DND-41 (cell line): ENCODE measurements at regions not wholly inside any gene's neighbourhood (a gene's known extent, or its start where the extent isn't known, plus 50 kb on each side); places are given as distances from the start of the nearest gene placed in this dataset.

ENCODE experiments used
- ATAC-seq: fragments of 200-7000 bp; cut with Tn5 transposase; 3 replicates; pipeline ENCODE4 v1.9.1; 2021; ENCODE audit warnings: low read depth; ENCODE audit not compliant: insufficient read depth
- DNase-seq: peaks from one replicate; pipeline ENCODE4 v3.0.0-alpha.2; 2020
- H2AFZ ChIP-seq: 2 replicates; pipeline ENCODE4 v1.6.0; 2012; ENCODE audit warnings: low read depth, low read length
- H3K27ac ChIP-seq: 2 replicates; pipeline ENCODE4 v1.5.1; 2012; ENCODE audit warnings: low read length, inconsistent platforms
- H3K27me3 ChIP-seq: fragments of 200-600 bp; sonication (generic); 2 replicates; pipeline ENCODE4 v1.6.0; 2012; ENCODE audit warnings: low read length, mild to moderate bottlenecking, inconsistent platforms; ENCODE audit not compliant: insufficient read depth, poor library complexity
- H3K36me3 ChIP-seq: 2 replicates; pipeline ENCODE4 v1.5.1; 2012; ENCODE audit warnings: low read length, inconsistent platforms; ENCODE audit not compliant: insufficient read depth
- H3K4me1 ChIP-seq: 2 replicates; pipeline ENCODE4 v1.5.1; 2012; ENCODE audit warnings: mild to moderate bottlenecking, low read length; ENCODE audit not compliant: insufficient read depth
- H3K4me2 ChIP-seq: 2 replicates; pipeline ENCODE4 v1.6.0; 2012; ENCODE audit warnings: mild to moderate bottlenecking, moderate library complexity, low read length, inconsistent platforms; ENCODE audit not compliant: insufficient read depth
- H3K4me3 ChIP-seq, 2 experiments: fragments of 200-600 bp in 1 of 2; shearing (Covaris generic) in 1 of 2; 2 replicates each; pipeline ENCODE4 v1.5.1; 2012 to 2016; ENCODE audit warnings: inconsistent platforms in 2 of 2, low read length in 2 of 2, mild to moderate bottlenecking in 2 of 2, low read depth in 1 of 2, moderate library complexity in 1 of 2
- H3K79me2 ChIP-seq: 2 replicates; pipeline ENCODE4 v1.6.0; 2012; ENCODE audit warnings: low read length, inconsistent platforms; ENCODE audit not compliant: insufficient read depth
- H3K9ac ChIP-seq: 2 replicates; pipeline ENCODE4 v1.6.0; 2012; ENCODE audit warnings: low read depth, mild to moderate bottlenecking, inconsistent platforms, low read length, moderate library complexity
- H3K9me3 ChIP-seq: 2 replicates; pipeline ENCODE4 v1.5.1; 2012; ENCODE audit warnings: low read length, moderate library complexity, mild to moderate bottlenecking, inconsistent platforms; ENCODE audit not compliant: insufficient read depth, severe bottlenecking
- H4K20me1 ChIP-seq: 2 replicates; pipeline ENCODE4 v1.6.0; 2012; ENCODE audit warnings: low read length; ENCODE audit not compliant: insufficient read depth
- CTCF ChIP-seq: IDR thresholded peaks from 2 replicates; pipeline ENCODE4 v1.5.1; 2012; ENCODE audit warnings: borderline replicate concordance, low read length, moderate library complexity, mild to moderate bottlenecking; ENCODE audit not compliant: poor library complexity, severe bottlenecking; ENCODE audit errors: extremely low read depth
- EZH2 ChIP-seq: IDR thresholded peaks from 3 replicates; pipeline ENCODE4 v1.6.1; 2012; ENCODE audit warnings: borderline replicate concordance, low read depth, mild to moderate bottlenecking, moderate library complexity, low read length, inconsistent platforms; ENCODE audit not compliant: severe bottlenecking

- Histone ChIP-seq H3K9ac (no peak overlapping the region), H3K36me3 (no peaks in the 10 kb centered on the region), H4K20me1 (no peaks in the 10 kb centered on the region), H2AFZ (no peak overlapping the region), H3K4me2 (no peak overlapping the region), H3K4me1 (no peaks in the 10 kb centered on the region), H3K27me3 (no peaks in the 10 kb centered on the region), H3K9me3 (no peaks in the 10 kb centered on the region), H3K4me3 (no peak overlapping the region), H3K27ac (no peak overlapping the region), H3K79me2 (no peaks in the 10 kb centered on the region)
- TF ChIP-seq EZH2 (no peak), CTCF (no peak)
- ATAC-seq (no peak), DNase-seq (no peak)
Observed at GRCh38 chr3:29203851-29204250, 77.0 kb upstream of the RBMS3 start.

- no peaks in the 10 kb centered on the region for H3K27me3 ChIP-seq
- H3K27ac ChIP-seq, result no peak overlapping the region
- no peaks in the 10 kb centered on the region for H4K20me1 ChIP-seq
- no peaks in the 10 kb centered on the region for H3K79me2 ChIP-seq
- ATAC-seq (no peak), DNase-seq (no peak)
- H3K9ac ChIP-seq, result no peak overlapping the region
- H3K9me3 ChIP-seq, result no peaks in the 10 kb centered on the region
- H3K4me3 ChIP-seq, result no peak overlapping the region
- peaks cover under 1% of the 10 kb centered on the region for H3K4me1 ChIP-seq
- no peak overlapping the region for H2AFZ ChIP-seq
- no peak for TF ChIP-seq EZH2
- no peak for TF ChIP-seq CTCF
- no peaks in the 10 kb centered on the region for H3K36me3 ChIP-seq
- no peak overlapping the region for H3K4me2 ChIP-seq
Observed at GRCh38 chr3:29207427-29207826, 73.4 kb upstream of the RBMS3 start.

GRCh38 chr3:29212789-29213433, 68.0 kb upstream of the RBMS3 start:
- H2AFZ ChIP-seq, result peak overlapping the region; percentile 27; the same call in 1 of the 2 replicates
- no peaks in the 10 kb centered on the region for H3K27me3 ChIP-seq
- no peak overlapping the region for H3K4me2 ChIP-seq
- no peak overlapping the region for H3K4me3 ChIP-seq
- no peaks in the 10 kb centered on the region for H4K20me1 ChIP-seq
- peaks cover 11% of the 10 kb centered on the region for H3K4me1 ChIP-seq
- H3K9ac ChIP-seq, result no peak overlapping the region
- H3K36me3 ChIP-seq, result no peaks in the 10 kb centered on the region
- peak; percentile 79 for ATAC-seq
- no peak for TF ChIP-seq EZH2
- TF ChIP-seq CTCF, result no peak
- H3K27ac ChIP-seq, result no peak overlapping the region
- H3K9me3 ChIP-seq, result no peaks in the 10 kb centered on the region
- H3K79me2 ChIP-seq, result no peaks in the 10 kb centered on the region
- no peak for DNase-seq
